ENCODE measurements at regions not wholly inside any gene's neighbourhood (a gene's known extent, or its start where the extent isn't known, plus 50 kb on each side); places are given as distances from the start of the nearest gene placed in this dataset.

- TF ChIP-seq CTCF (conservative IDR thresholded peaks at IDR 0.05) (no peak), ZFX (IDR thresholded peaks at IDR 0.05) (no peak)
Measured at GRCh38 chr12:19015285-19015684, 114.2 kb upstream of the PLEKHA5 start.

Measured in C4-2B (cell line).